GM12865 (cell line): ENCODE measurements at regions not wholly inside any gene's neighbourhood (a gene's known extent, or its start where the extent isn't known, plus 50 kb on each side); places are given as distances from the start of the nearest gene placed in this dataset.

ENCODE experiments used
- DNase-seq: peaks from one replicate; pipeline ENCODE4 v3.0.0; 2010; ENCODE audit warnings: low read depth
- H3K4me3 ChIP-seq: 2 replicates; pipeline ENCODE4 v1.5.1; 2011; ENCODE audit warnings: mild to moderate bottlenecking, low read depth, low read length, control low read depth
- CTCF ChIP-seq: IDR thresholded peaks from 2 replicates; pipeline ENCODE4 v1.5.1; 2011; ENCODE audit warnings: low read length, control low read depth, low read depth, inconsistent platforms; ENCODE audit not compliant: insufficient read depth; ENCODE audit errors: missing control alignments

DNA sequence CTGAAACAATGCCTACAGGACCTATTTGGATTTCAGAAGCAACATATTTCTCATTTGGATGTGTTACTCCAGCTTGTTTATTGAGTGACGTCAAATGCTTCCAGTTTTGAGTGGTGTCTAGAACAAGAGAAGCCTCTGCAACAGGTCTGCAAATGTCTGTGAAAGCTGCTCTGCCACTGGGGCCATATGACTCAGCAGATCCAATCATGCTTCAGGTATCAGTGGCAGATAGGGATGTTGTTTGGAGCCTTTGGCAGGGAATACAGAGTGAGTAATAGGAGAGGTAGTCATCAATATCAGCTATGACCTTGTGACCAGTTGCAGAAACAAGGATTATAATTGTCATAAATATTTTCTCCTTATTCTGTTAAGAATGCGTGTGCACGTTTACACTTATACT, 141.1 kb upstream of the ZXDA start:
- H3K4me3 ChIP-seq: no peak overlapping the region
- no peak for TF ChIP-seq CTCF
- no peak for DNase-seq

- no peak for TF ChIP-seq CTCF
- DNase-seq: no peak
- no peak overlapping the region for H3K4me3 ChIP-seq
Observed at GRCh38 chrX:58044130-58044529, 133.9 kb upstream of the ZXDA start.

DNA sequence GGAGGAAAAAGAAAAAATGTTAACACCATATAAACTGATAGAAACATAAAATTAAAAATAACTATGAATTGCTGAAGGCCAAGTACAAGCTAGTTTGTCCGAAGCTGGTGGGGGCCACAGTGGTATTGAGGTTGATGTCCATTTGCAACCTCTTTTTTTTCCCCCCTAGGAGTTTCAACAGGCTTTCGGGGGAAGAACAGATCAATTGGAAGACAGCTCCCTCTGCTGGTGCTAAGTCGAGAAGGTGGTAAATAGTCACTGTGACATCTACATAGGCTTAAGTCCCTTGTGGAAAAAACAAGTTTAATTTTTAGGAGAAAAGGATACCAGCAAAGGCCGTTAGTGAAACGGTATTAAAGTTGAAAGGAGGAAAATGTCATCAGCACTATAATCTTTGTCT, 115.7 kb upstream of the ZXDA start:
- peak; percentile 34 for TF ChIP-seq CTCF
- H3K4me3 ChIP-seq: no peak overlapping the region
- DNase-seq: peak; percentile 29

DNA sequence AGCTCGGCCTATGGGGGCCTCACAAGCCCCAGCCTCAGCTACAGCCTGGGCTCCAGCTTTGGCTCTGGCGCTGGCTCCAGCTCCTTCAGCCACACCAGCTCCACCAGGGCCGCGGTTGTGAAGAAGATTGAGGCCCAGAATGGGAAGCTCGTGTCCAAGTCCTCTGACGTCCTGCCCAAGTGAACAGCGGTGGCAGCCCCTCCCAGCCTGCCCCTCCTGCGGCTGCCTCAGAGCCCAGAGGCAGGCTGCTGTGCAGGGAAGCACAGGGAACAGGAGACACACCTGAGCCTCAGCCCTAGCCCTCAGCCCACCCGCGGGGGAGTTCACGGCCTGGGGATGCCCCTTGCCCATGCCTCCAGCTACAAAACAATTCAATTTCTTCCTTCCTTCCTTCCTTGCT, 75.7 kb upstream of the ZXDA start:
- no peak for TF ChIP-seq CTCF
- no peak for DNase-seq
- H3K4me3 ChIP-seq: no peak overlapping the region

GRCh38 chrX:57984620-57985019, 74.4 kb upstream of the ZXDA start:
- H3K4me3 ChIP-seq: no peak overlapping the region
- no peak for TF ChIP-seq CTCF
- DNase-seq: no peak

GRCh38 chrX:57977992-57978391, 67.7 kb upstream of the ZXDA start:
- DNase-seq: no peak
- H3K4me3 ChIP-seq: no peak overlapping the region
- TF ChIP-seq CTCF: no peak

DNA sequence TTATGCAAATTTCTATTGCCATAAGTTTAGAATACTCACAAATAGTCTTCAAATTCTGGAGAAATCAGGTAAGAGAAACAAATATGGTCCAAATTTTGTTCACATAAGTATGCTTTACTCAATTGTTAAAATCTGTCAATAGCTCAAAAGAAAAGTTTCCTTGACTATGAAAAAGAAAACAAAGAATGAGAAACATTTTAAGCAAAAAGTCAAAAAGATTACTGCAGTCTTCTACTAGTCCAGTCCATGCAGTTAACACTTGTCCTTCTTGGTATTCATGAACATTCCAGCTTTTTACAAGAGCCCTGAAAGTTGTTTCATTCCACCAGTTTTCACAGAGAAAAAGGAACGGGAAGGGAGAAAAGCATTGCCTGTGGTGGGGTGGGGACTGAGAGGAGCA, 54.7 kb upstream of the ZXDA start:
- H3K4me3 ChIP-seq: no peak overlapping the region
- TF ChIP-seq CTCF: no peak
- no peak for DNase-seq
